ENCODE measurements at regions not wholly inside any gene's neighbourhood (a gene's known extent, or its start where the extent isn't known, plus 50 kb on each side); places are given as distances from the start of the nearest gene placed in this dataset.

DNA sequence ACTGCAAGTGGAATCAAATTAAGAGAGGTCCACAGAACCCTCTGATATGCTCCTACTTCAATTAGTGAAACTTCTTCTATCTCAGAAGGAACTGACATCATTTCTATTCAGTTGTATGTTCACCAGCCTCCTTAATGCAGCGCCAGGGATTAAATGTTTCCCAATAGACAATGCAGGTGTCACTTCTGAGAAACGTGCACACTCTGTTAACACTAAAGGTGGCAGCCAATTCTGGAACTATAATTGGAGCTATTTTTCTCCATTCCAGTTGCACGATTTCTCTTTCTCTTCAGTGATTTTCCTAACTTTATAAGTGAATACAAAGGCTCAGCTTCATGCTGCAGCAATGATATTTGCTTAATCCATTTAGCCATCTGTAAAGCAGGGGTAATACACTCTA lies 821.9 kb downstream of the TDRD15 start:
- intact Hi-C loops (cut with DNase I): no loop called here
- Histone ChIP-seq H3K27ac (no peak overlapping the region), H3K9me3 (peaks cover 0 to 4% of the 10 kb centered on the region in 2 donors), H3K27me3 (no peaks in the 10 kb centered on the region), H3K4me3 (no peak overlapping the region), H3K36me3 (no peaks in the 10 kb centered on the region), H3K4me1 (no peaks in the 10 kb centered on the region)
- ATAC-seq (no peak), DNase-seq (no peak)
- TF ChIP-seq CTCF (IDR thresholded peaks at IDR 0.05): no peak

DNA sequence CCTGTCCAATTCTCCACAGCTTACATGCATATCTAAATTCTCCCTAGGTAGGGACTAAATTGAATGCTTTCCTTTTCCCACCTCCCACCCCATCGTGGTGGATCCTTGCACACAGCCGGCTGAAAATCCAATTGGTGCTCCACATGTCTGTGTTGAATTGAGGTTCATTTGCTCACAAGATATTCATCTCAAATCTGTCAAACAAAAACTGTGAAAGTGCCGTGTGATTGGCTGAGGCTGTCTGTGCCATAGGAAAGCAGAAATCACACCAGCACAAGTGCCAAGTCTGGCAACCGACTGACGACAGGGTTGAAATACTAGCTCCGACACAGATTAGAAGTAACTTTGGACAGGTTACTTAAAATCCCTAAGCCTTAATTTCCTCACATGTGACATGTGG lies 823.3 kb downstream of the TDRD15 start:
- Histone ChIP-seq H3K27ac (no peak overlapping the region), H3K36me3 (no peaks in the 10 kb centered on the region), H3K4me1 (no peaks in the 10 kb centered on the region), H3K9me3 (peaks cover 0 to 4% of the 10 kb centered on the region in 2 donors), H3K4me3 (no peak overlapping the region), H3K27me3 (no peaks in the 10 kb centered on the region)
- ATAC-seq: no peak
- intact Hi-C loops (cut with DNase I): no loop called here
- DNase-seq: no peak
- TF ChIP-seq CTCF (IDR thresholded peaks at IDR 0.05): no peak

DNA sequence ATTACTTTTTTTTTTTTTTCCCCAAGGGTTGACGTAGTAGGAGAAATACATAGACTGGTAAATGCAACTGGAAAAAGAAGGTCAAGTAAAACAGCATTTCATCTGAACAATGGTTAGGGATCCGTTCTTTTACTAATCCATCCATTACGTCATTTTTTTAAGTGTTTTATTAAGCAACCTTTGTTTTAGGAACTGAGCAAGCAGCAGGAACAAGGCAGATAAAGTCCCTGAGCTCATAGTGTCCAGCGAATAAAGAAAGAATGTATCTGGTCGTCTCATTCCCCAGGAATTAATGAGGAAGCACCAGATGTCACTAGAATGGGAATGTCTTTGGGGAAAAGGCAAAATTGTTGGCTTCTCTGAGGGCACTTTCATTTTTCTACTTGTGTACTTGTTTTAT lies 842.4 kb downstream of the TDRD15 start:
- Histone ChIP-seq H3K36me3 (no peaks in the 10 kb centered on the region), H3K4me1 (no peaks in the 10 kb centered on the region), H3K27me3 (no peaks in the 10 kb centered on the region), H3K9me3 (no peaks in the 10 kb centered on the region), H3K4me3 (no peak overlapping the region), H3K27ac (no peak overlapping the region)
- DNase-seq (no peak), ATAC-seq (no peak)
- intact Hi-C loops (cut with DNase I): no loop called here
- no peak for TF ChIP-seq CTCF (IDR thresholded peaks at IDR 0.05)

DNA sequence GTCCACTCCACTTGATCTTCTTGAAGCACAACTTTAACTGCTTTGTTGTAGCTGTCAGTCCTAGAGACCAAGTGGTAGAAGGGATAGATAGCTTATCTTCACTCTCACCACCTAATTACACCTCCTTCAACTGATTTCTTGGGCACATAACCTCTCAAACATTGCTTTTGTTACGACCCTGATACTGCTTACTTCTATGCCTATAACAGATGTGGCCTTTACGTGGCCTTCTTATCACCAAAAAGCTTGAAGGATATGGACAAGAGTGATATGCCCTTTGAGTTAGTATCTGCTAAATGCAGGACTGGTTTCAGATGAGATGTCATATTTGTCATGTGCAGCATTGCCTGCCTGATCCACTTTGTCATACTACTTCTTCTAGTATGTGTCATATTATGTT lies 847.2 kb downstream of the TDRD15 start:
- Histone ChIP-seq H3K9me3 (no peaks in the 10 kb centered on the region), H3K4me3 (no peak overlapping the region), H3K36me3 (no peaks in the 10 kb centered on the region), H3K27me3 (no peaks in the 10 kb centered on the region), H3K4me1 (no peaks in the 10 kb centered on the region), H3K27ac (no peak overlapping the region)
- ATAC-seq (no peak), DNase-seq (no peak)
- intact Hi-C loops (cut with DNase I): no loop called here
- no peak for TF ChIP-seq CTCF (IDR thresholded peaks at IDR 0.05)

DNA sequence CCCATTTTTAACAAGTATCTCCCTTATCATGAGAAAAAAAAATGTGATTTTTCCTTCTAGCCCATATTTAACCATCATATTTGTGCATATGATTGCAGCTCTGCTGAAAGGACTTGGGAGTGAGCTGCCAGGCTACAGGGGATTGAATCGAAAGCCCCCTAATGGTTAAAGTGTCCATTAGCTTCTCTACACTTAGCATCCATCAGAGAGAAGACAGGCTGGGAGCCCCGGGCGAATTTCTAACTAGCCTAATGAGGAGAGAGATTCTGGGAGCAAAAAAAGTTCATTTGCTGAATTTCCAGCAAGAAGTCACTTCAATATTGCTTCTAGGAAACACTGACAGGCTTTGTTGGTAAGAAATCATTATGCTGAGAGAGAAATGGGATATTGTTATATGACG lies 848.8 kb downstream of the TDRD15 start:
- Histone ChIP-seq H3K36me3 (no peaks in the 10 kb centered on the region), H3K27ac (no peak overlapping the region), H3K27me3 (no peaks in the 10 kb centered on the region), H3K4me1 (no peaks in the 10 kb centered on the region), H3K9me3 (no peaks in the 10 kb centered on the region), H3K4me3 (no peak overlapping the region)
- ATAC-seq (no peak), DNase-seq (no peak)
- no peak for TF ChIP-seq CTCF (IDR thresholded peaks at IDR 0.05)
- intact Hi-C loops (cut with DNase I): no loop called here
